ENCODE measurements at regions not wholly inside any gene's neighbourhood (a gene's known extent, or its start where the extent isn't known, plus 50 kb on each side); places are given as distances from the start of the nearest gene placed in this dataset.

- H3K9me3 Mint-ChIP-seq (ENCODE audit: unreplicated experiment): no peaks in the 10 kb centered on the region
- H3K36me3 Mint-ChIP-seq (ENCODE audit: low read depth, unreplicated experiment): no peaks in the 10 kb centered on the region
- TF ChIP-seq, protein P1, sequence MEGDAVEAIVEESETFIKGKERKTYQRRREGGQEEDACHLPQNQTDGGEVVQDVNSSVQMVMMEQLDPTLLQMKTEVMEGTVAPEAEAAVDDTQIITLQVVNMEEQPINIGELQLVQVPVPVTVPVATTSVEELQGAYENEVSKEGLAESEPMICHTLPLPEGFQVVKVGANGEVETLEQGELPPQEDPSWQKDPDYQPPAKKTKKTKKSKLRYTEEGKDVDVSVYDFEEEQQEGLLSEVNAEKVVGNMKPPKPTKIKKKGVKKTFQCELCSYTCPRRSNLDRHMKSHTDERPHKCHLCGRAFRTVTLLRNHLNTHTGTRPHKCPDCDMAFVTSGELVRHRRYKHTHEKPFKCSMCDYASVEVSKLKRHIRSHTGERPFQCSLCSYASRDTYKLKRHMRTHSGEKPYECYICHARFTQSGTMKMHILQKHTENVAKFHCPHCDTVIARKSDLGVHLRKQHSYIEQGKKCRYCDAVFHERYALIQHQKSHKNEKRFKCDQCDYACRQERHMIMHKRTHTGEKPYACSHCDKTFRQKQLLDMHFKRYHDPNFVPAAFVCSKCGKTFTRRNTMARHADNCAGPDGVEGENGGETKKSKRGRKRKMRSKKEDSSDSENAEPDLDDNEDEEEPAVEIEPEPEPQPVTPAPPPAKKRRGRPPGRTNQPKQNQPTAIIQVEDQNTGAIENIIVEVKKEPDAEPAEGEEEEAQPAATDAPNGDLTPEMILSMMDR (IDR thresholded peaks at IDR 0.05; ENCODE audit: unreplicated experiment): no peak
- H3K4me1 Mint-ChIP-seq (ENCODE audit: unreplicated experiment): no peaks in the 10 kb centered on the region
- no peak overlapping the region for H3K4me3 Mint-ChIP-seq (ENCODE audit: unreplicated experiment)
- H3K27me3 Mint-ChIP-seq (ENCODE audit: unreplicated experiment): peaks cover 2% of the 10 kb centered on the region
- no peak for DNase-seq (ENCODE audit: low spot score)
- no peak overlapping the region for H3K27ac Mint-ChIP-seq (ENCODE audit: unreplicated experiment)
Measured at GRCh38 chr18:68455229-68455603, 259.7 kb downstream of the TMX3 start.

GRCh38 chr18:68454511-68455228, 260.2 kb downstream of the TMX3 start:
- no peaks in the 10 kb centered on the region for H3K4me1 Mint-ChIP-seq (ENCODE audit: unreplicated experiment)
- peaks cover 2% of the 10 kb centered on the region for H3K27me3 Mint-ChIP-seq (ENCODE audit: unreplicated experiment)
- H3K27ac Mint-ChIP-seq (ENCODE audit: unreplicated experiment): no peak overlapping the region
- no peak for DNase-seq (ENCODE audit: low spot score)
- no peak overlapping the region for H3K4me3 Mint-ChIP-seq (ENCODE audit: unreplicated experiment)
- H3K9me3 Mint-ChIP-seq (ENCODE audit: unreplicated experiment): no peaks in the 10 kb centered on the region
- H3K36me3 Mint-ChIP-seq (ENCODE audit: low read depth, unreplicated experiment): no peaks in the 10 kb centered on the region
- TF ChIP-seq, protein P1 (IDR thresholded peaks at IDR 0.05; ENCODE audit: unreplicated experiment): no peak

DNA sequence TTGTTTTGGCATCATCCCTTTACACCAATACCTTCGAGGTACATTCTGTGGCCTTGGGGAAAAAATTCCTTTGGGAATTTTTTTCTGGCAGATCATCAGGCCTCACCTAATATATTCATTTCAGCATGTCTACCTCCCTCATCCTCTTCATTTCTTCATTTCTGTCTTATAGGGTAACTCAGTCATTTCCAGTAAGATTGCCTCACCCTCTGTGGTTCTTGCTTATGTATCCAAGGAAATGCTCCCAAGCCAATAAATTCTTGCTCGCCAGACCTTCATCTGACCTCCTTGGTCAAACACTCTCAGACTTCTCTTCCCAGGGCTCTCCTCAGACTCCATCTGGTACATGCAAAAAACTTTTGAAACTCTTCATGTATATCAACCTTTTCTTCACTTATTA, 265.6 kb downstream of the TMX3 start:
- no peaks in the 10 kb centered on the region for H3K36me3 Mint-ChIP-seq (ENCODE audit: low read depth, unreplicated experiment)
- H3K4me3 Mint-ChIP-seq (ENCODE audit: unreplicated experiment): no peak overlapping the region
- no peaks in the 10 kb centered on the region for H3K4me1 Mint-ChIP-seq (ENCODE audit: unreplicated experiment)
- no peak for DNase-seq (ENCODE audit: low spot score)
- no peak overlapping the region for H3K27ac Mint-ChIP-seq (ENCODE audit: unreplicated experiment)
- TF ChIP-seq, protein P1 (IDR thresholded peaks at IDR 0.05; ENCODE audit: unreplicated experiment): no peak
- no peaks in the 10 kb centered on the region for H3K9me3 Mint-ChIP-seq (ENCODE audit: unreplicated experiment)
- H3K27me3 Mint-ChIP-seq (ENCODE audit: unreplicated experiment): no peaks in the 10 kb centered on the region

DNA sequence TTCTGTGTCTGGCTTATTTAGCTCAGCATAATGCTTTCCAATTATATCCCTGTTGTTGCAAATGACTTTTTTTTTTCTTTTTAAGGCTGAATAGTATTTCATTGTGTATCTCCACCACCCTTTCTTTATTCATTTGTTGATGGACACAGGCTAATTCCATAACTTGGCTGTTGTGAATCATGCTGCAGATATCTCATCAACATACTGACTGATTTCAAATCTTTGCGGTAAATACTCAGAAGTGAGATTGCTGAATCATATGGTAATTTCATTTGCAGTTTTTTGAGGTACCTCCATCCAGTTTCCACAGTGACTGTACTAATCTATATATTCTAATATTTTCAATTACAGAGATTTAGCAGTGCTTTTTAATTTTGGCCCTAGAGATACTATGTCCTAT, 266.2 kb downstream of the TMX3 start:
- Mint-ChIP-seq H3K4me1 (ENCODE audit: unreplicated experiment) (no peaks in the 10 kb centered on the region), H3K27ac (ENCODE audit: unreplicated experiment) (no peak overlapping the region), H3K4me3 (ENCODE audit: unreplicated experiment) (no peak overlapping the region), H3K27me3 (ENCODE audit: unreplicated experiment) (no peaks in the 10 kb centered on the region), H3K36me3 (ENCODE audit: low read depth, unreplicated experiment) (no peaks in the 10 kb centered on the region), H3K9me3 (ENCODE audit: unreplicated experiment) (no peaks in the 10 kb centered on the region)
- TF ChIP-seq, protein P1 (IDR thresholded peaks at IDR 0.05; ENCODE audit: unreplicated experiment): no peak
- no peak for DNase-seq (ENCODE audit: low spot score)

- Mint-ChIP-seq H3K4me3 (ENCODE audit: unreplicated experiment) (no peak overlapping the region), H3K9me3 (ENCODE audit: unreplicated experiment) (no peaks in the 10 kb centered on the region), H3K36me3 (ENCODE audit: low read depth, unreplicated experiment) (no peaks in the 10 kb centered on the region), H3K27ac (ENCODE audit: unreplicated experiment) (no peak overlapping the region), H3K4me1 (ENCODE audit: unreplicated experiment) (no peaks in the 10 kb centered on the region), H3K27me3 (ENCODE audit: unreplicated experiment) (no peaks in the 10 kb centered on the region)
- DNase-seq (ENCODE audit: low spot score): no peak
- TF ChIP-seq, protein P1 (IDR thresholded peaks at IDR 0.05; ENCODE audit: unreplicated experiment): no peak
Measured at GRCh38 chr18:68447286-68447685, 267.6 kb downstream of the TMX3 start.
